ENCODE measurements at regions not wholly inside any gene's neighbourhood (a gene's known extent, or its start where the extent isn't known, plus 50 kb on each side); places are given as distances from the start of the nearest gene placed in this dataset.
"Not testable (repeated sequence)": the region's sequence is repeated elsewhere in the genome, so short reads cannot be mapped to it uniquely, and the experiment has no call there.

DNA sequence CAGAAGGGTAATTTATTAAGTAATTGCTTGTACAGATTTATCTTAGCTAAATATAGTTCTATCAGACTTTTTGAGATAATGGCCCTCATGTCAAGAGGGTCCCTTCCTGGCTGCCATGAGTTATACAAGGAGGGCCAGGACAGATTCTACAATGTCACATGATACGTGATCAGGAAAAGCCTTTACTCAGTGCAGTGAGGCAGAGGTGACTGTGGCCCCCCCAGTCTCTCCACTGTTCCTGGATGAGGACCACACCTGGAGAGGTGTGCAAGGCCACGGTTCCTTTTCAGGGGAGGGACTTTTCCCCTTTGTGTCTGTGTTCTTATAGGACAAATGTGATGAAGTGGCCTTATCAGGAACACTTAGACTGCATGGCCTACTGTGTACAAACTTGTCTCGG lies 54.3 kb upstream of the LRCH1 start:
- FAIRE-seq: no peak
- DNase-seq (ENCODE audit: insufficient read length, low spot score): no peak

DNA sequence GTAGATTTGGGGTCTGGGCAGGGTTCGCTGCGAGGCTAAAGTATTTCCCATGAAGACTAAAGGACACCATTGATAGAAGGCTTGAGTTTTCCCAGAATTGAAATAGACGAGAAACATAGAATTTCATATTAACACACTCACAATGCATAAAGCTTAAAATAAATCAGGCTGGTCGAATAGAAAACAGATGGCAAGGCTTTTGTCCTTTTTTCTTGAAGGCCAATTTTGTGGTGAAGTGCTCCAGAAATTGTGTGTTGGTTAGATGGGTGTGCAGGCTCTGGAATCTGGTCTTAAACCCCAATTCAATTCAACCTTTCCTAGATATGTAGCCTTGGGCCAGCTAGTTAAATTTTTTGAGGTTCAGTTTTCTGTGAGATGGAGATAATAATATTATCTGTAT lies 56.9 kb upstream of the LRCH1 start:
- no peak for FAIRE-seq
- DNase-seq (ENCODE audit: insufficient read length, low spot score): no peak

DNA sequence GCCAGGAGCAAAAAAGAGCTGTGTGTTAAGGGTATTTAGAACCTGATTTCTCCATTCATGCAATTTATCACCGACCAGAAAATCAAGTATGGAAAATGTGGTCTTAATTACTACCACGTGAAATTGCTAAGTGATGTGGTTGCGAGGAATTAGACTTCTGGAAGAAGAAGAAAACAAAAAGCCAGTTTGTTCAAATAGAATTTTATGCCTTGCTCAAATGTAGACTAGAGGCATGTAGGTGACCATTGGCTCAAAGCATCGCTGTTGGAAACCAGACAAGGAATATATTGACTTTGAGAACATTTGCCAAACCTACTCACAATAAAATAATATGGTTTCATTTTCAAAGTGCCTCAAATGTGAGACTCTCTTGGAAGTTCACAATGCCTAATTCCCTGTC lies 57.3 kb upstream of the LRCH1 start:
- FAIRE-seq (no peak), DNase-seq (ENCODE audit: insufficient read length, low spot score) (no peak)

DNA sequence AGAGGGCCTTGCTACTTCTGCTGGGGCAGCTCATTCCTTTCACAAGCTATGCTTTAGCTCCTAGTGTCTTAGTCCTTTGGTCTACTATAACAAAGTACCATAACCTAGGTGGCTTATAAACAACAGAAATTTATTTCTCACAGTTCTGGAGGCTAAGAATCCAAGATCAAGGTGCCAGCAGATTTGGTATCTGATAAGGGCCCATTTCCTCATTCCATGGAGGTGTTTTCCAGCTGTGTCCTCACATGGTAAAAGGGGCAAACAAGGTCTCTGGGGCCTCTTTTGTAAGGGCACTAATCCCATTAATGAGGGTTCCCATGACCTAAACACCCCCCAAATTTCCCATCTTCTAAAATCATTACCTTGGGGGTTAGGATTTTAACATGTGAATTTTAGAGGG lies 57.9 kb upstream of the LRCH1 start:
- DNase-seq (ENCODE audit: insufficient read length, low spot score): no peak
- no peak for FAIRE-seq

DNA sequence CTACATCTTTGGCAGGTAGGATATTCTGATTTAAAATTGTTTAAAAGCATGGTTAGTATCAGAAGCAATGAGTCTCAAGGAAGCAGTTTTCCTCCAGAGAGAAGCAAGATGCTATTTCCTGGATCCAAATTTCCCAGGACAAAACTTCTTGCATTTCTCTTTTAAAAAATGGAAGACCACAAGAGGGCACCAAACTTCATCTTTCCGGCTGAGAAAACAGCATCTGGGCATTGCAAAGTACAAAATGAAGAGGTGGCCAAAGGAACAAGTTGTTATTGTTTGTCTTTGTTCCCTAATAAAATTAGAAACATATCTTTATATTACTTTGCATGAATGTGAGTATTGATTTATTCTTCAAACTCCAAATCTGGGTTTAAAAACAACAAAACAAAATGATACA lies 60.0 kb upstream of the LRCH1 start:
- FAIRE-seq: no peak
- no peak for DNase-seq (ENCODE audit: insufficient read length, low spot score)

DNA sequence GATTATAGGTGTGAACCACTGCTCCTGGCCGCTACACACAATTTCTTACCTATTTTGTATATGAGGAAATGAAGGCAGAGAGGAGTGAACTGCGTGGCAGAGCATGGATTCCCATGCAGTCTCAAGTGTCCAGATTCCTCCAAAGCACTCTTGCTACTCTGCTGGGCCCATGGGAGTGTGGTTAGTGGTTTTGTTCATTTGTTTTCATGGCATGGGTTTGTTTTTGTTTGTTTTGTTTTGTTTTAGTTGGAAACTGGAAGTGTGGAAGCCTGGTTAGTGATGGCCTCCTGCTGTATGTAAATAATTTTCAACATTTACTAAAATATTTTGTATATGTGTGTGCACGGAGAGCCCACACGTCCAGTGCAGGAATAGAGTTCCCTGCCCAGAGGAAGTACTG lies 61.3 kb upstream of the LRCH1 start:
- no peak for FAIRE-seq

DNA sequence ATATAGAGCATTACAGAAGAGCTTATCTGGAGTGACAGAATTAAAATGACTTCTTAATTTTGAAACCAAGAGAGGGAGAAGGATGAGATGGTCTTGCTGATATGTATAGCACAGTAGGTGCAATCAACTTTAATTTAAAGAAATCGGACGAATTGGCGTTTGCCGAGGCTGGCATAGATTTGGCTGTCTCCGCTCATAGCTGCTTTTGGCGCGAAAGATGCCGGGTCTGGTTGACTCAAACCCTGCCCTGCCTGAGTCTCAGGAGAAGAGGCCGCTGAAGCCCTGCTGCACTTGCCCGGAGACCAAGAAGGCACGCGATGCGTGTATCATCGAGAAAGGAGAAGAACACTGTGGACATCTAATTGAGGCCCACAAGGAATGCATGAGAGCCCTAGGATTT lies 62.3 kb upstream of the LRCH1 start:
- not testable (repeated sequence) for FAIRE-seq; DNase-seq (ENCODE audit: insufficient read length, low spot score)

More for the DNA sequence above, 61.3 kb upstream of the LRCH1 start:
- no peak for DNase-seq (ENCODE audit: insufficient read length, low spot score)

DNA sequence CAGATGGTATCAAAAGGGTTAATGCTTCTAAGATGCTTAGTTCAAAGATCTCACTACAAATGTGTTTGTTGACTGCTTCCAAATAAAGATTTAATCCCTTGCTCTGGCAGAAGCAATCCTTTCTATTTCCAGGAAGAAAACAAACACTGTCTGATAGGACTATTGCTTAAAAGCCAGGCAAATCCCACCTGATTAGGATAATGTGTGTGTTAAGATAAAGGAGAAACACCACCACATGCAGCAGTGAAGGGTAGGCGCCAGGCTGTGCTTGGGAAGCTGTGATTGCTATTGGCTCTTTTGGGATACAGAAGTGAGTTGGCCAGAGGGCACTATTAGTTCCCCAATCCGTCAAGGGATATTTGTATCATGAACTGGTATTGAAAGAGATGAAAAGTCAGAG lies 62.8 kb upstream of the LRCH1 start:
- DNase-seq (ENCODE audit: insufficient read length, low spot score): no peak
- FAIRE-seq: no peak

DNA sequence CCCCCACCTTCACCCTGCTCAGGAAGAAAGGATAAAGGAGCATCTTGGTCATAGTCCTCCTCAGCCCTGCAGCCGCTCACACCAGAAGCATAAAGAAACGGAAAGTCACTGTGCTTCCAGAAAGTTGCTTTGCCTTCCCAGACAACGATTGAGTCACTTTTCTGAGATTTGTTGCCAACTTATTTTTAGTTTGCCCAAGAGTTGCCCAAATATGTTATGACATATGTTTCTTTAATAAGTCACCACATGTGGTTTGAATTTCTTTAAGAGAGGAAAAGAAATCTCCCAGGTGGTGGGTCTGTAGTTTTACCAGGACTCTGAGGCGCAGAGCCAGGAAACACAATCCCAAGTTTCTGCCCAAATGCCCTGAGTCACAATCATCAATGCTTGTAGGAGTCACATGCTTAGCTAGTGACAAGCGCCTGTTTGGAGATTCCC lies 63.4 kb upstream of the LRCH1 start:
- DNase-seq (ENCODE audit: insufficient read length, low spot score): no peak
- no peak for FAIRE-seq

DNA sequence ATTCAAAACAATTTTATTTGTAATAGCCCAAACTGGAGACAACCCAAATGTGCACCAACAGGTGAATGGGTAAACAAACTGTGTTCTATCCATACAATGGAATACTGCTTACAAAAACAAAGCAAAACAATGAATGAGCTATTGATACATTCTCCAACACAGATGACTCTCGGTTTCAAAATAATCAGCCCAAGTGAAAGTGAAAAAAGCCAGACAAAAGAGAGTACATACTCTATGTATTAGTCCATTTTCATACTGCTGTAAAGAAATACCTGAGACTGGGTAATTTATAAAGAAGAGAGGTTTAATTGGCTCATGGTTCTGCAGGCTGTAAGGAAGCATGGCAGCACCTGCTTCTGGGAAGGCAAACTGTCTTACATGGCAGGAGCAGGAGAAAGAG lies 65.2 kb upstream of the LRCH1 start:
- no peak for FAIRE-seq
- no peak for DNase-seq (ENCODE audit: insufficient read length, low spot score)

DNA sequence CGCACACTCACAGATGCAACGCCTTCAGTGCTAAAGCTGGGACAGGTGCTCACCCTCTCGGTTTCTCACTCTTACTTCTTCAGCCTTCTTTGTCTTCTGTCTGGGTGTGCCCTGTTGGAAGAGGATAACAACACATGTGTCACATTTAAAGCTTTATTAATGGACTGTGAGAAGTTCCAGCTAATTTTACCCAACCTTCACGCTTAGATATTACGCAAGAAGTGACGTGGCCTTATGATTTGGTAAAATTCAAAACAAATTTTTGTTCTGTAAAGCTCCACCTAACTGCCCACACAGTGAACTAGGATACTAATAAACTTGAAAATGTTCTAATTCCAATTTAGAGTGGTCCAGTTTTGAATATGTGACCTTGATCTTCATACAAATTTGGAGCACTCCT lies 66.7 kb upstream of the LRCH1 start:
- FAIRE-seq: no peak

DNA sequence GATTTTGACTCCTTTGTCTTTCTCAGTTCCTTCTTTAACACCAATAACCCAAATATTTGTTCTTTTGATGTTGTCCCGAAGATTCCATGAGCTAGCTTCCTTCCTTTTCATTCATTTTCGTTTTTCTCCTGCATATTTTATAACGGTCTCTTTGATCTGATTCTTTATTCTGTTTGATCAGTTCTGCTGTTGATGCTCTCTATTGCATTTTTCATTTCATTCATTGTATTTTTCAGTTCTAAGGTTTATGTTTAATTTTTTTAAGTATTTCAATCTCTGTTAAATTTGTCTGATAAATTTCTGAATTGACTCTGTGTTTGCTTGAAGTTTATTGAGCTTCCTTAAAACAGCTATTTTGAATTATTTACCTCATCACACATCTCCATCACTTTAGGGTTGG lies 68.4 kb upstream of the LRCH1 start:
- FAIRE-seq (no peak), DNase-seq (ENCODE audit: insufficient read length, low spot score) (no peak)

More for the DNA sequence above, 66.7 kb upstream of the LRCH1 start:
- no peak for DNase-seq (ENCODE audit: insufficient read length, low spot score)

DNA sequence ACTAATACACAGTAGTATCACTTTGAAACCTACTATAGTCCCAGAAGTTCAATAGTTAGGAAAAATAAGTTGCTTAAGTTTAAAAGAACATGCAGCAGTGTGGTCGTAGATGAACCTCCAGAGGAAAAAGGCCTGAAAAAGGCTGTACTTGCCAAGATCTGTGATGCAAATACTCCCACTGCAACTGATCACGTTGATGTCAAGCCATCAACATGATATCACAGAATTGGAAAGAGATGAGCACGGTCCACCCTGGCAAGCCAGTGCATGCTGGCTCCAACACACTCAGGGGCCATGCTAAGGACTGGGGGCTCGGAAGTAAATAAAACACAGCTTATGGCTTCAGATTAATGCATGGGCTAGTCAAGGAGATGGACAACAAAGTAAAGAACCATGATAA lies 71.8 kb upstream of the LRCH1 start:
- no peak for DNase-seq (ENCODE audit: insufficient read length, low spot score)

DNA sequence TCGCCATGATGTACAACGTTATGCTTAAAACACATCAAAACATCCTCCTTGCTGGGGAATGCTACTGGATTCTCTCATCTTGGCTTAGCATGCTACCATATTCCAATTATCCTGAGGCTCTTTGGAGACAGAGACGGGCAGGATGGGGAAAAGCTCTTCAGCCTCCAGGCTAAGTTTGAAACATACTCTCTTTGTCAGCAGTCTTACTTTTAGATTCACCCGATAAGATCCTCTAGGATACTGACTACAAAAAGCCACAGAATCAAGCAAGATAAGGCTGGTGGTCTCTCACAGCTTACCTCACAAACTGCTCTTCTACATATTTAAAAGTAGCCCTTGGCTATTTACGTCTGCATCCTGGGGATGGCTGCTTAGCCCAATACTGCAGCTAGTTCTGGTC lies 72.8 kb upstream of the LRCH1 start:
- DNase-seq (ENCODE audit: insufficient read length, low spot score): no peak
- no peak for FAIRE-seq

More for the DNA sequence above, 71.8 kb upstream of the LRCH1 start:
- FAIRE-seq: no peak

DNA sequence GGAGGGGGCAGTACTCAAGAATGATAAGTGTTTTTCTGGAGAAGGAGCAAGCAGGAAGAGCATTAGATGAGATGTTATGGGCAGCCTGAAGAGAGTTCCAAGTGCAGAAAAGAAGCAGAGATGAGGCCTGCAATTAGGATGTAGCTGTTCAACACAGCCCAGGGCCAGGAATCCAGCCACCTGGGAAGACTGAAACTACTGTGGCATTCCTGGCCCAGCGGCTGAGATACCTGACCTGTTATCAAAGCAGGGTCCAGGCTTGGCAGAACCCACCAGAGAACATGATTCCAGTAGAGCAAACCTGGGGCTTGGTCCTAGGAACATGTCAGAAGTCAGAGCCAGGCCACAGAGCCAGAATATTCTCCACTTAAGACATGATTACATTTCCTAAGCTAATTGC lies 73.3 kb upstream of the LRCH1 start:
- FAIRE-seq (no peak), DNase-seq (ENCODE audit: insufficient read length, low spot score) (no peak)

DNA sequence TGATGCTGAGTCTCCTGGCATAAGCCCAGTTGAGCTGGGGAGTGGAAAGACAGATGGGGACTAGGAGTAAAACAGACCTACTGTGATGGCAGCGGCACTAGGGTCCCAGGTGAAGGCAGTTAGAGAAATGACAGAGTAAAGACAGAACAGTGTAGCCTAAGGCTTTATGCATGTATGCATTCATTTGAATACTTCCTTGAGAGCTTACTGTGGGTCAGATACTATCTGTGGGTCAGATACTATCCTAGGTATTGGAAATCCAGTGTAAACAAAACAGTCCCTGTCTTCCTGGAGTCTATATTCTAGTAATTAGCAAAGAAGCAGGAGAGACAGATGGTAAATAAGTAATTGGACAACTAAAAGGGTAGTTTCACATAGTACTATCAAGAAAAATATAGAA lies 73.7 kb upstream of the LRCH1 start:
- DNase-seq (ENCODE audit: insufficient read length, low spot score) (no peak), FAIRE-seq (no peak)

DNA sequence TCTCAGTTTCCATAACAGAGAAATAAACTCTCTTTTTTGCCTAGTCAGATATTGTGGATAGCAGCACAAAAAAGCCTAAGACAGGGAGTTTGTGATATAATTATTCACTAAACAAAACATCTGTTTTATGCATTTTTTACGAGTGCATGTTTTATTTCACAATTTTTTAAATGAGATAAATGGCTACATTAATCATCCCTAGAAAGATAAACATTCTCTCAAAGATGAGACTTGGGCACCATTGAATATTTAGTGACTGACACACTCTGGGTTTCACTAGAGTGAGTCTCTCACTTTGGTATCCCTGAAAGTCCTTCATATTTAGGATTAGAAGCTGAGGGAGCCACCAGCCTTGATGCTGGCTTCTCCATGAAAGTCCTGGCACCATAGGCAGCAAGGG lies 74.3 kb upstream of the LRCH1 start:
- DNase-seq (ENCODE audit: insufficient read length, low spot score) (no peak), FAIRE-seq (no peak)

DNA sequence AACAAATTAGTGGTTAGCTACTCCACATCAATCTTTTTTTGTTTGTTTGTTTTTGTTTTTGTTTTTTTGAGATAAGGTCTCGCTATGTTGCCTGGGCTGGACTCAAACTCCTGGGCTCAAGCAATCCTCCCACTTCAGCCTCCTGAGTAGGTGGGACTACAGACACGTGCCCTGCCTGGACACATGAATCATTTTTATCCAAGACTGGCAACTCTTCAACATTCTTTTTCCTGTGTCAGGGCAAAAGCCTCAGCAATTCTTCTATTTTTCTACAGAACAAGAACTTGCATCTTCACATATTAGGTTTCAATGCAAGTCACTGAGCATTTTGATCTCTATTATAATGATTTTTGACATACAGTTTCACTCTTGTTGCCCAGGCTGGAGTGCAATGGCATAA lies 76.8 kb upstream of the LRCH1 start:
- DNase-seq (ENCODE audit: insufficient read length, low spot score) (no peak), FAIRE-seq (no peak)

DNA sequence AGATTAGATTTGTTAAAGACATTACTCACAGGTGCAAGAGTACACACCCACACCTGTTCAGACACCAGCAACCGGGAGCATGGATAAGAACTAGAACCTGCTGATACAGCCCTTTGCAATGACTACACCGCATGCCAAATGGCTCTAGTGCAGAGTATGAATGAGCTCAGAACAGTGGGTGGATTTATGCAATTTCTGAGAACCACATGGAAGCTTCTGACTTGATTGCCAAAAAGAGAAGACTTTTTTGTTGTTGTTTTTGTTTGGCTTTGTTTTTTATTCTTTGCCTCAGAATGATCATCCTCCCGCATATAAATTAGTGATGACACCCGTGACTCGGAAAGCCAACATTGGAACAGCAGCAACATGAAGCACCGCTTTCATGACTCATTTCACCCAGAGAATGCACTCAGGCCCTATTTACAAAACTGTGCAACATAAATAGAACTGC lies 77.4 kb upstream of the LRCH1 start:
- DNase-seq (ENCODE audit: insufficient read length, low spot score): no peak
- no peak for FAIRE-seq

DNA sequence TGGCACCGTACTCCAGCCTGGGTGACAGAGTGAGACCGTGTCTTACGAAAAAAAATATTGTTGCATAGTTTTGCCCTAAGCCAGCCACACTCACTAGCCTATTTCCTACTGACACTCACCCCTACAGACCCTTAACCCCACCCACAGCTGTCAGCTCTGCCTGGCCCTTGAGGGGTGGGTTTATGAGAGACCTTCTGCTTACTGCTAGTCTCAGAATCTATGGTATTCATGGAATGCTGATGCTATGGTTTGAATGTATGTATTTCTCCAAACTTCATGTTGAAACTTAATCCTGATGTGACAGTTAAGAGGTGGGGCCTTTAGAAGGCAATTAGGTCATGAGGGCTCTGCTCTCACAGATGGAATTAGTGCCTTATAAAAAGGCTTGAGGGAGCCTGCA lies 79.2 kb upstream of the LRCH1 start:
- peak; percentile 63 for FAIRE-seq
- DNase-seq (ENCODE audit: insufficient read length, low spot score): no peak

DNA sequence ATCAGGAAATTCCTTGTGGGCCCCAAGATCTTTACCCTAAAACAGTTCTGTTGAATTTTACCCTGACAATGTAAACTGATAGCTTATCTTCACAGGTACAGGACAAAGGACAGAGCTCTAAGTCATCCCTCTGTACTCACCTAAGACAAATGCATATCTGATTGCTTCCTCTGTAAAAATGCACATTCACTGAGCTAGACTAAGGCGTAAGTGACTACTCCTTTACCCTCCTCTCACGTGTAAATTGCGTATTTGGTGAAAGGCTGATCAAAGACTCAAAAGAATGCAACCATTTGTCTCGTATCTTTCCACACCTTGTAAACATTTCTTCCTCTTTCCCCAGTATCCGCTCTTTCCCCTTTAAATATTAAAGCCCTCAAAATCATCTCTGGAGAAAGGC lies 80.6 kb upstream of the LRCH1 start:
- FAIRE-seq: no peak
- no peak for DNase-seq (ENCODE audit: insufficient read length, low spot score)

DNA sequence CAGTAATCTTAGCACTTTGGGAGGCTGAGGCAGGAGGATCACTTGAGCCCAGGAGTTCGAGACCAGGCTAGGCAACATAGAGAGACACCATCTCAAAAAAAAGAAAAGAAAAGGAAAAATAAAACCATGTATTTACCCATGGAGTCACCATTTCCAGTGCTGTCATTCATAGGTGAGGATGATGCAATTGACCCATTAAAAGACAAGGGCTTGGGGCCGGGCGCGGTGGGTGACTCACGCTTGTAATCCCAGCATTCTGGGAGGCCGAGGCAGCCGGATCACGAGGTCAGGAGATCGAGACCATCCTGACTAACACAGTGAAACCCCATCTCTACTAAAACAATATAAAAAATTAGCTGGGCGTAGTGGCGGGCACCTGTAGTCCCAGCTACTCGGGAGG lies 82.6 kb upstream of the RUBCNL start:
- not testable (repeated sequence) for FAIRE-seq

DNA sequence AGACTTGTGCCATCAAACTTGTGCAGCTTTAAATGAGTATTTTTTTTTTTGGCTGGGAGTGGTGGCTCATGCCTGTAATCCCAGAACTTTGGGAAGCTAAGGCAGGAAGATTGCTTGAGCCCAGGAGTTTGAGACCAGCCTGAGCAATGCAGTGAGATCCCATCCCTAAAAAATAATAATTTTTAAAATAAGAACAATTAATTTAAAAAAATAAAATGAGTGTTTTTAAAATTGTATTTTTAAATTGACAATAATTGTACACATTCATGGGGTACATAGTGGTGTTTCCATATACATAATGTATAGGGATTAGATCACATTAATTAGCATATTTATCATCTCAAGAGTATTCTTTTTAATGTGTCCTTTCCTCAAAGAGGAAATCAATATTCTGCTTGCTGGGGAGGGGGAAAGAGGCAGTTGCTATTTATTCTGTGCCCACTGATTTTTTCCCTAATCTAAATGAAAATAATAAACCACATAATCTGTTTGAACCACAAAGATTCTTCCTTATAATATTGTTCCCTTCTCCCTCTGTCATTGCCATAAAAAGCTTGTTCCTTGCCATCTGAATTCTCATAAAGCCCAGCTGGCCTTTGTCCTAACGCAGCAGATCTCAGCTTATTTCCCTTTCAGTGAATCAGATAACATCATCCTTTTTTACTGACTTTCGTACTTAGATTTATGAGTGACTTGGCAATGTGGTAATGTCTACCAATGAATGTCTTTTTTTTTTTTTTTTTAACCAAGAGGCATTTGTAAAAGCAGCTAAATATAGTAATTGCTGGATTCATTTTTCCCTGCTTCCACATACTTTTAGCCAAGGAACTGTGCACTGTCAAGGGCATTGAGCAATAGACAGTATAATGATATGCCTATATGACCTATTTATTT lies 81.8 kb upstream of the RUBCNL start:
- no peak for FAIRE-seq
- DNase-seq (ENCODE audit: insufficient read length, low spot score): no peak

More for the DNA sequence above, 82.6 kb upstream of the RUBCNL start:
- DNase-seq (ENCODE audit: insufficient read length, low spot score): not testable (repeated sequence)

All from HTR-8/SVneo (cell line).